ENCODE measurements at regions not wholly inside any gene's neighbourhood (a gene's known extent, or its start where the extent isn't known, plus 50 kb on each side); places are given as distances from the start of the nearest gene placed in this dataset.

- no peak for TF ChIP-seq CTCF (IDR thresholded peaks at IDR 0.05; ENCODE audit: low read length)
- TF ChIP-seq EZH2phosphoT487 (IDR thresholded peaks at IDR 0.05; ENCODE audit: low read length): no peak
- no peak for TF ChIP-seq EZH2 (optimal IDR thresholded peaks at IDR 0.05; ENCODE audit: low read depth, low read length)
Measured at GRCh38 chr5:58315794-58316193, 144.1 kb downstream of the PLK2 start.

All from MM.1S (cell line).